ENCODE measurements at regions not wholly inside any gene's neighbourhood (a gene's known extent, or its start where the extent isn't known, plus 50 kb on each side); places are given as distances from the start of the nearest gene placed in this dataset.

GRCh38 chr5:6302075-6302474 is 76.3 kb downstream of the MED10 start:
- TF ChIP-seq, protein P1, sequence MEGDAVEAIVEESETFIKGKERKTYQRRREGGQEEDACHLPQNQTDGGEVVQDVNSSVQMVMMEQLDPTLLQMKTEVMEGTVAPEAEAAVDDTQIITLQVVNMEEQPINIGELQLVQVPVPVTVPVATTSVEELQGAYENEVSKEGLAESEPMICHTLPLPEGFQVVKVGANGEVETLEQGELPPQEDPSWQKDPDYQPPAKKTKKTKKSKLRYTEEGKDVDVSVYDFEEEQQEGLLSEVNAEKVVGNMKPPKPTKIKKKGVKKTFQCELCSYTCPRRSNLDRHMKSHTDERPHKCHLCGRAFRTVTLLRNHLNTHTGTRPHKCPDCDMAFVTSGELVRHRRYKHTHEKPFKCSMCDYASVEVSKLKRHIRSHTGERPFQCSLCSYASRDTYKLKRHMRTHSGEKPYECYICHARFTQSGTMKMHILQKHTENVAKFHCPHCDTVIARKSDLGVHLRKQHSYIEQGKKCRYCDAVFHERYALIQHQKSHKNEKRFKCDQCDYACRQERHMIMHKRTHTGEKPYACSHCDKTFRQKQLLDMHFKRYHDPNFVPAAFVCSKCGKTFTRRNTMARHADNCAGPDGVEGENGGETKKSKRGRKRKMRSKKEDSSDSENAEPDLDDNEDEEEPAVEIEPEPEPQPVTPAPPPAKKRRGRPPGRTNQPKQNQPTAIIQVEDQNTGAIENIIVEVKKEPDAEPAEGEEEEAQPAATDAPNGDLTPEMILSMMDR (tag by site-specific recombination; IDR thresholded peaks at IDR 0.05), result no peak
- TF ChIP-seq ZBTB6 (tag by site-specific recombination; IDR thresholded peaks at IDR 0.05), result no peak
- no peak for TF ChIP-seq ZSCAN5A (tag by site-specific recombination; IDR thresholded peaks at IDR 0.05)
- no peak for TF ChIP-seq ZNF792 (tag by site-specific recombination; IDR thresholded peaks at IDR 0.05)
- no peak for TF ChIP-seq ZNF350 (tag by site-specific recombination; IDR thresholded peaks at IDR 0.05)
- TF ChIP-seq KLF9 (tag by site-specific recombination; IDR thresholded peaks at IDR 0.05; ENCODE audit: low read depth), result no peak
- TF ChIP-seq ZNF335 (tag by site-specific recombination; conservative IDR thresholded peaks at IDR 0.05), result no peak
